NT2/D1 (cell line): ENCODE measurements at regions not wholly inside any gene's neighbourhood (a gene's known extent, or its start where the extent isn't known, plus 50 kb on each side); places are given as distances from the start of the nearest gene placed in this dataset.

Source experiments
- DNase-seq: peaks from one replicate; pipeline ENCODE4 v3.0.0-alpha.2; 2011; ENCODE audit warnings: low read depth, low spot score
- H3K27me3 ChIP-seq: 2 replicates; pipeline ENCODE4 v1.6.0; 2011; ENCODE audit warnings: mild to moderate bottlenecking; ENCODE audit not compliant: insufficient read length, insufficient read depth
- H3K36me3 ChIP-seq: 2 replicates; pipeline ENCODE4 v1.6.1; 2011; ENCODE audit warnings: mild to moderate bottlenecking, low read length, mixed read lengths; ENCODE audit not compliant: insufficient read depth, insufficient read length
- H3K4me1 ChIP-seq: 2 replicates; pipeline ENCODE4 v1.5.1; 2011; ENCODE audit not compliant: insufficient read depth, insufficient read length
- H3K4me3 ChIP-seq: 2 replicates; pipeline ENCODE4 v1.5.1; 2011; ENCODE audit warnings: low read depth; ENCODE audit not compliant: insufficient read length
- H3K9ac ChIP-seq: 2 replicates; pipeline ENCODE4 v1.6.0; 2011; ENCODE audit warnings: low read depth; ENCODE audit not compliant: insufficient read length
- H3K9me3 ChIP-seq: 2 replicates; pipeline ENCODE4 v1.5.1; 2011; ENCODE audit warnings: mild to moderate bottlenecking, low read length; ENCODE audit not compliant: insufficient read depth
- SUZ12 ChIP-seq: IDR thresholded peaks from 2 replicates; pipeline ENCODE4 v1.6.1; 2011; ENCODE audit not compliant: insufficient read length, insufficient read depth; ENCODE audit errors: extremely low read depth
- YY1 ChIP-seq: IDR thresholded peaks from 2 replicates; pipeline ENCODE4 v1.6.1; 2011; ENCODE audit not compliant: insufficient read length, insufficient read depth
- ZNF274 ChIP-seq: IDR thresholded peaks from 2 replicates; pipeline ENCODE4 v1.6.1; 2011; ENCODE audit warnings: mild to moderate bottlenecking, low read depth, low read length

DNA sequence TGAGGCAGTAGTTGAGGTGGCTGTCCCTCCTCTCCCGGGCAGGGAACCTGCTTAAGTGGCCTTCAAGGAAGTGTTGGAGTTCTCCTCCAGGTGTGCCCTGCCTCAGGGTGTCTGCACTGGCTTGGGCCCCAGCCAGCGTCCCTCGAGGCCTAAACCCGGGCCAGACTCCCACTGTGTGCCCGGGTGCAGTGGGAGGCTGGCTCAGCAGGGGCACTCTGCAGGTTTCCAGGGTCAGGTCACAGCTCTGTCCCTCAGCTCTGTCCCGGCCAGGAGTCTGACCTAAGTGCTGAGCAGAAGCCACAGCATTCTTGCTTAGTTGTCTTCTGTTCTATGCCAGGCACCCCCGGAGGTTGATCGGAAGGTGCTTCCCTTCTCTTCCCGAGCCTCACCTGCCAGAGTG lies 69.0 kb upstream of the OTOS start:
- Histone ChIP-seq H3K9ac (no peak overlapping the region), H3K9me3 (peaks cover 16% of the 10 kb centered on the region), H3K36me3 (no peaks in the 10 kb centered on the region), H3K27me3 (no peaks in the 10 kb centered on the region), H3K4me3 (no peak overlapping the region), H3K4me1 (peaks cover 16% of the 10 kb centered on the region)
- TF ChIP-seq SUZ12 (no peak), ZNF274 (no peak), YY1 (no peak)
- DNase-seq = no peak

GRCh38 chr2:240210198-240210965 lies 69.9 kb upstream of the OTOS start:
- Histone ChIP-seq H3K9me3 (peaks cover 16% of the 10 kb centered on the region), H3K4me1 (peaks cover 8% of the 10 kb centered on the region), H3K4me3 (no peak overlapping the region), H3K9ac (no peak overlapping the region), H3K27me3 (no peaks in the 10 kb centered on the region), H3K36me3 (no peaks in the 10 kb centered on the region)
- no peak for DNase-seq
- no peak for TF ChIP-seq YY1
- TF ChIP-seq SUZ12 = no peak
- TF ChIP-seq ZNF274 = no peak

- Histone ChIP-seq H3K27me3 (no peaks in the 10 kb centered on the region), H3K9ac (no peak overlapping the region), H3K4me3 (no peak overlapping the region), H3K9me3 (peaks cover 15% of the 10 kb centered on the region), H3K36me3 (no peaks in the 10 kb centered on the region), H3K4me1 (peaks cover 8% of the 10 kb centered on the region)
- no peak for DNase-seq
- TF ChIP-seq YY1 (no peak), ZNF274 (no peak), SUZ12 (no peak)
Measured at GRCh38 chr2:240211096-240211495, 70.6 kb upstream of the OTOS start.

DNA sequence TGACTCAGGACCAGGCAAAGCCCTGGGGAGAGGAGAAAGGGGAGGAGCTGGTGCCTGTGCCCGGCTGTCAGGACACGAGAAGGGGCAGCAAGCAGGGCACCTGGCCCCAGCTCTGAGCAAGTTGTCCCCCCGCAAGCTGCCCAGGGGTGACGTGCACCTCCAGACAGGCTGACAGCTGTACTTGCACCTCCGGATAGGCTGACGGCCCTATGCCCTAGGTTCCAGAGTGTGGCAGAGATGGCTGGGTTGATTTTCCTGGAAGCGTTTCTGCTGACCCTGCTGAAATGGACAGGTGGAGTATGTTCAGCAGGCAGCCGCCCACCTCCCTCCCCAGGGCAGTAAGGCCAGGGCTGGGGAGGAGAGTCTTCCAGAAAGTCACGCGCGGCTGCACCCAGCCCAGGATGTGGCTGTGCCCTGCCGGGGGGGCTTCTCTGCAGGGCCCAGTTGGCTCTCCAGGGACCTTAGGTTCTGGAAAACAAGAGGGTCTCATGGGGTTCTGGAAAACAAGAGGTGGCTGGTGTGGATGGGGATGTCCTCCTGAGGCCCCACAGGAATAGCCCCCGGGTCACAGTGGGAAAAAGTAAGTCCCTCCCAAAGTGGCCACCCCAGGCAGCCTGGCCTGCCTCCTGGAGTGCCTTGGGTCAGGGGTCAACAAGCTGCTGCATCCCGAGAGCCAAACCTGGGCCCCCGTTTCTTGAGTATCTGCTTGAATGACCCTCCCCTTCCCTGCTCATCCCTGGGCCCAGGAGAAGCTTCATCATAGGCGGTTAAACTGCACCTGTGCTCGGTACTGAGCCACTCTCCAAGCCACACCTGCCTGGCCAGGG lies 71.4 kb upstream of the OTOS start:
- no peaks in the 10 kb centered on the region for H3K27me3 ChIP-seq
- DNase-seq = no peak
- H3K9ac ChIP-seq = no peak overlapping the region
- peaks cover 8% of the 10 kb centered on the region for H3K9me3 ChIP-seq
- H3K4me1 ChIP-seq = peaks cover 8% of the 10 kb centered on the region
- no peak overlapping the region for H3K4me3 ChIP-seq
- H3K36me3 ChIP-seq = no peaks in the 10 kb centered on the region
- TF ChIP-seq SUZ12 = no peak
- TF ChIP-seq YY1 = no peak
- no peak for TF ChIP-seq ZNF274

DNA sequence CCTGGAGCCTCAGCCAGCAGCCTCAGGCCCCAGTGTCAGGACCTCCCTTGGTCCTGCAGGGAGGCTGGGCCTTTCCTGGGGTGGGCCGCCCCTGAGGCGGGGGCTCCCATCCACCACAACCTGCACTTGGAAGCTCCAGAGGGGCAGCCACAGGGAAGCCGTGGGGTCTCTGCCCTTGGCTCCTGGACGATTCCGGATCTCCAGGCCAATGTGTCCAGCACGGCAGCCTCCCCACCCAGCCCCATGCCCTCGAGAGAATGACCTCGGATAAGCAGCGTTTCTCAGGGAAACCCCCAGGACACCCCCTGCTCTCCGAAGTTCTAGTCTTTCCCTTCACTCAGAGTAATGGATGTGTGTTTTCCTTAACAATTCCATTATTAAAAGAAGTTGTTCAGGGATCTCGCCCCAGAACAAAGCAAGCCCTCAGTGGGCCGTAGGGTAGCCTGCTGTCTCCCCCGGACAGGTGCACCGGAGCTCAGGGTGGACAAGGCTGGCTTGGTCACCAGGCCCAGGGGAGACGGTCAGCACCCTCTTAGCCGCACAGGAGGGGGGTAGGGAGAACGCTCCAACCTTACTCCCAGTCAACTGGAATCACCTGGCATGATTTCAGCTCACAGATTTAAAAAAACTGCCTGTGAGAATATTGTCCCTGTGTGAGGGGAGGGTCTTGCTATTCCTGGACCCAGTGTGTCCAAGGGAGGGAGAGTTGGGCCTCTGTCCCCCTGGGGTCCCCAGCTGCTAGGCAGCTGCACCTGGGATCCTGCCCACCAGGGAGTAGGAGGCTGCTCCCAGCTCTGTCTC lies 72.2 kb upstream of the OTOS start:
- Histone ChIP-seq H3K4me1 (peaks cover 8% of the 10 kb centered on the region), H3K27me3 (no peaks in the 10 kb centered on the region), H3K4me3 (no peak overlapping the region), H3K9me3 (peaks cover 2% of the 10 kb centered on the region; the same call in 1 of the 2 replicates), H3K36me3 (no peaks in the 10 kb centered on the region), H3K9ac (no peak overlapping the region)
- DNase-seq = no peak
- TF ChIP-seq SUZ12 = no peak
- no peak for TF ChIP-seq YY1
- TF ChIP-seq ZNF274 = no peak

- H3K4me1 ChIP-seq = peaks cover 8% of the 10 kb centered on the region
- no peak for DNase-seq
- no peaks in the 10 kb centered on the region for H3K27me3 ChIP-seq
- H3K9me3 ChIP-seq = no peaks in the 10 kb centered on the region
- H3K36me3 ChIP-seq = no peaks in the 10 kb centered on the region
- TF ChIP-seq ZNF274 = no peak
- TF ChIP-seq SUZ12 = no peak
- TF ChIP-seq YY1 = no peak
- no peak overlapping the region for H3K4me3 ChIP-seq
- no peak overlapping the region for H3K9ac ChIP-seq
Measured at GRCh38 chr2:240213226-240213475, 72.7 kb upstream of the OTOS start.
